Left hindlimb (tissue), 1 donor: ENCODE measurements at regions not wholly inside any gene's neighbourhood (a gene's known extent, or its start where the extent isn't known, plus 50 kb on each side); places are given as distances from the start of the nearest gene placed in this dataset.
A peak's percentile ranks its signal among the peaks of the same experiment; 100 is the strongest.

Experiments
- DNase-seq: peaks from one replicate; pipeline ENCODE4 v3.0.0-alpha.2; 2018

- DNase-seq: no peak
Observed at GRCh38 chr6:15993716-15994228, 135.1 kb upstream of the MYLIP start.

GRCh38 chr6:15990179-15990578 is 138.7 kb upstream of the MYLIP start:
- DNase-seq: no peak

- DNase-seq: no peak
Observed at GRCh38 chr6:15989397-15989796, 139.5 kb upstream of the MYLIP start.

- no peak for DNase-seq
Observed at GRCh38 chr6:15987569-15987968, 141.3 kb upstream of the MYLIP start.

GRCh38 chr6:15986027-15986629 is 142.8 kb upstream of the MYLIP start:
- DNase-seq: no peak

- no peak for DNase-seq
Observed at GRCh38 chr6:15985379-15985959, 143.4 kb upstream of the MYLIP start.

- DNase-seq: no peak
Observed at GRCh38 chr6:15981956-15982355, 146.9 kb upstream of the MYLIP start.

- DNase-seq: no peak
Observed at GRCh38 chr6:15980801-15981200, 148.1 kb upstream of the MYLIP start.

GRCh38 chr6:15978426-15978825 is 150.5 kb upstream of the MYLIP start:
- no peak for DNase-seq

GRCh38 chr6:15977050-15977449 is 151.8 kb upstream of the MYLIP start:
- no peak for DNase-seq

- DNase-seq: peak; percentile 43
Observed at GRCh38 chr6:15974817-15975216, 154.1 kb upstream of the MYLIP start.

GRCh38 chr6:15970517-15970916 is 158.4 kb upstream of the MYLIP start:
- DNase-seq: no peak

- DNase-seq: no peak
Observed at GRCh38 chr6:15969236-15969778, 159.6 kb upstream of the MYLIP start.

- DNase-seq: no peak
Observed at GRCh38 chr6:15968519-15968918, 160.4 kb upstream of the MYLIP start.

GRCh38 chr6:15966000-15966520 is 162.8 kb upstream of the MYLIP start:
- DNase-seq: no peak

- DNase-seq: no peak
Observed at GRCh38 chr6:15962449-15962764, 166.5 kb upstream of the MYLIP start.

GRCh38 chr6:15961635-15962448 is 167.0 kb upstream of the MYLIP start:
- DNase-seq: no peak

GRCh38 chr6:15960740-15961634 is 167.9 kb upstream of the MYLIP start:
- DNase-seq: no peak

- DNase-seq: no peak
Observed at GRCh38 chr6:15957655-15958169, 171.2 kb upstream of the MYLIP start.

GRCh38 chr6:15956205-15957106 is 172.4 kb upstream of the MYLIP start:
- no peak for DNase-seq

GRCh38 chr6:15955484-15955883 is 173.4 kb upstream of the MYLIP start:
- no peak for DNase-seq
